RWPE1 (cell line): ENCODE measurements at regions not wholly inside any gene's neighbourhood (a gene's known extent, or its start where the extent isn't known, plus 50 kb on each side); places are given as distances from the start of the nearest gene placed in this dataset.

Experiments
- CTCF ChIA-PET: fragments of 350-600 bp; sonication (Branson Sonifier 250); formaldehyde crosslinking; extraction: SDS; loops from one replicate; lab custom pipeline; 2021; lab: Yijun Ruan, JAX
- POLR2A ChIA-PET: fragments of 400-600 bp; formaldehyde crosslinking; extraction: SDS; loops from one replicate; lab custom pipeline; 2020; ENCODE audit warnings: antibody characterized with exemption; ENCODE audit not compliant: low non-redundant PET; lab: Yijun Ruan, JAX
- DNase-seq: peaks from one replicate; pipeline ENCODE4 v3.0.0; 2012; ENCODE audit warnings: low spot score
- H3K27ac ChIP-seq: fragments of 450-650 bp; 2 replicates; pipeline ENCODE4 v1.5.1; 2017
- CTCF ChIP-seq: fragments of 450-650 bp; conservative IDR thresholded peaks from 2 replicates; pipeline ENCODE4 v1.5.1; 2017; ENCODE audit warnings: low read depth, mild to moderate bottlenecking

- POLR2A ChIA-PET, result no interaction called here
- H3K27ac ChIP-seq, result no peak overlapping the region
- CTCF ChIA-PET, result interaction anchor here (0.6 kb wide), 1 partner anchor 772 kb away, joined by 4 read pairs; no protein-coding TSS in a partner anchor
- no peak for DNase-seq
- TF ChIP-seq CTCF, result no peak
Measured at GRCh38 chr6:82419132-82419581, 55.5 kb downstream of the TPBG start.

GRCh38 chr6:82419859-82420258, 56.2 kb downstream of the TPBG start:
- DNase-seq, result no peak
- ChIA-PET CTCF (interaction anchor here (0.6 kb wide), 1 partner anchor 772 kb away, joined by 4 read pairs; no protein-coding TSS in a partner anchor), POLR2A (no interaction called here)
- no peak for TF ChIP-seq CTCF
- no peak overlapping the region for H3K27ac ChIP-seq

GRCh38 chr6:82430611-82431010, 67.0 kb downstream of the TPBG start:
- ChIA-PET POLR2A (no interaction called here), CTCF (no interaction called here)
- DNase-seq, result no peak
- TF ChIP-seq CTCF, result no peak
- H3K27ac ChIP-seq, result no peak overlapping the region

- CTCF ChIA-PET, result no interaction called here
- TF ChIP-seq CTCF, result no peak
- DNase-seq, result no peak
- POLR2A ChIA-PET, result no interaction called here
- H3K27ac ChIP-seq, result no peak overlapping the region
Measured at GRCh38 chr6:82436740-82437139, 73.1 kb downstream of the TPBG start.

- TF ChIP-seq CTCF, result no peak
- ChIA-PET POLR2A (no interaction called here), CTCF (no interaction called here)
- H3K27ac ChIP-seq, result no peak overlapping the region
- no peak for DNase-seq
Measured at GRCh38 chr6:82437701-82438100, 74.1 kb downstream of the TPBG start.

- no peak for TF ChIP-seq CTCF
- no peak overlapping the region for H3K27ac ChIP-seq
- CTCF ChIA-PET, result interaction anchor here (0.6 kb wide), 1 partner anchor 35 kb away, joined by 4 read pairs; no protein-coding TSS in a partner anchor
- POLR2A ChIA-PET, result no interaction called here
- no peak for DNase-seq
Measured at GRCh38 chr6:82441047-82441855, 77.6 kb downstream of the TPBG start.
